ENCODE measurements at regions not wholly inside any gene's neighbourhood (a gene's known extent, or its start where the extent isn't known, plus 50 kb on each side); places are given as distances from the start of the nearest gene placed in this dataset.

DNA sequence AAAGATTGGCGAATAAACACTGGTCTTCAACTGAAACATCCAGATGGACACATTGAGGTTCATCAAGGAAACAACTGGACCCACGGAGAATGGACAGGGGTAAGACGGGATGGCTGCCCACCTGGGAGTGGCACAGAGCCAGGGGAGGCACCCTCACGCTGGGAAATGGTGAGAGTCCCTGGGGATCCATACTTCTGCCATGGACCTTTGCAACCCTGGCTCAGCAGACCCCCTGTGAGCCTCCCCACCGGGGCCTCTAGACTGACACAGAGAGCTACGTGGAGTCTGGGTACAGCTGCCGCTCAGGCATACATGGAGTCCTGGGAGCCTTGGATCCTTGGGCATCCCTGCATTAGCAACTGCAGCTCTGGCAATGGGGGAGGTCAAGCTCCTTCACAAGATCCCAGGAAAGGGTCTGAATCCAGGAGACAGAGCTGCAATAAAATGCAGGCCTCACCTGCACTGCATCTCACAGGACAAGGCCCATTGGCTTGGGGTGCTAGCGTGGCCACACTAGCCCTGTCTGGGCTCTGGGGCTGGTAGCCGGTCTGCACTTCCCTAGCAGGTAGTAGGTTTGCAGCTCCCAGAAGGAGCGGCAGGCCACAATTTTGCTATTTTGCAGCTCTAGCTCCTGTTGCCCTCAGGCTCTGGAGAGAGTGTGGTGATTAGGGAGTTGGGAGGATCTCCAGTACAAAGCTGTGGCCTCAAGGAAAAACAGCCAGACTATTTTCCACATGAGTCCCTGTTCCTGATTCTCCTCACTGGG is 496.4 kb upstream of the LRRC4C start:
- no peaks in the 10 kb centered on the region for H3K4me1 ChIP-seq (ENCODE audit: control insufficient read depth in 2 of 2, insufficient read depth in 2 of 2, low read length in 2 of 2)
- H3K9me3 ChIP-seq (ENCODE audit: control insufficient read depth in 2 of 2, insufficient read depth in 1 of 2, low read length in 1 of 2): peaks cover 0 to 20% of the 10 kb centered on the region in 2 donors
- no peak overlapping the region for H3K4me3 ChIP-seq (ENCODE audit: low read length in 2 of 2)
- DNase-seq (ENCODE audit: low read depth in 6 of 9, low spot score in 9 of 9): no peak
- H3K27ac ChIP-seq (ENCODE audit: low read depth in 1 of 2, low read length in 1 of 2): no peak overlapping the region
- H3K27me3 ChIP-seq (ENCODE audit: control insufficient read depth in 2 of 2, insufficient read depth in 1 of 2, low read length in 1 of 2): no peaks in the 10 kb centered on the region
- no peaks in the 10 kb centered on the region for H3K36me3 ChIP-seq (ENCODE audit: control insufficient read depth in 2 of 2, insufficient read depth in 2 of 2, low read length in 1 of 2)
- 92% methylated on average over 10 of the region's 10 CpGs for WGBS

DNA sequence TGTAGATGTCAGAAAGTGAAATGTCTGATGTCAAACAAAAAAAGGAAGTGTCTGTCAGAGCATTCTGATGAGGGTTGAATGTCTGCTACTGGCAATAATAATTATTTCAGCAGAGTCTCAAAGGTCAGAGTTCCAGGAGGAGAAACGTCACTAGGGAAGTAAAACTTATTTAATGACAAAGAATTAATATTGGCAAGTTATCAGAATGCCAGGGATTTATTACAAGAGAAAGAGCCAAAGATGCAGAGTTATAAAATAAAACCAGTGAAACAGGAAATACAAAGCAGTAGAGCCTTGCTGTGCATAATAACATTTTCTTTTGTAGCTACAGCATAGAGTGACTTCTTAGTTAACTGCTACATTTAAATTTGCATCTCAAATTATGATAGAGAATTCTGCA is 504.0 kb upstream of the LRRC4C start:
- H3K9me3 ChIP-seq (ENCODE audit: control insufficient read depth in 2 of 2, insufficient read depth in 1 of 2, low read length in 1 of 2): no peaks in the 10 kb centered on the region
- DNase-seq (ENCODE audit: low read depth in 6 of 9, low spot score in 9 of 9): no peak
- 34% methylated on average over 1 of the region's 1 CpG for WGBS
- H3K4me3 ChIP-seq (ENCODE audit: low read length in 2 of 2): no peak overlapping the region
- H3K27ac ChIP-seq (ENCODE audit: low read depth in 1 of 2, low read length in 1 of 2): no peak overlapping the region
- H3K4me1 ChIP-seq (ENCODE audit: control insufficient read depth in 2 of 2, insufficient read depth in 2 of 2, low read length in 2 of 2): no peaks in the 10 kb centered on the region
- no peaks in the 10 kb centered on the region for H3K27me3 ChIP-seq (ENCODE audit: control insufficient read depth in 2 of 2, insufficient read depth in 1 of 2, low read length in 1 of 2)
- H3K36me3 ChIP-seq (ENCODE audit: control insufficient read depth in 2 of 2, insufficient read depth in 2 of 2, low read length in 1 of 2): no peaks in the 10 kb centered on the region

DNA sequence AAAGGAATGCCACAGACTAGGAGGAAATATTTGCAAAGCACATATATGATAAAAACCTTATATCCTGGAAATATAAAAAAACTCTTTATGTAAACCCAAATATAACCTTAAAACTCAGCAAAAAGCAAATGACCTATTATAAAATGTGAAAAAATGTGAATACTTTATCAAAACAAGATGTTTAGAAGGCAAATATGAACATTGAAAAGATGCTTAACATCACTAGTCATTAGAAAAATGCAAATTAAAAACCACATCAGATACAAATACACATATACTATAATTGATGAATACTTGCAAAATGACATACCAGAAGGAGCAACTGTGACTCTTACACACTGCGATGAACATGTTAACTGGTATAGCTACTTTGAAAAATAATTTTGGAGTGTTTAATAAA is 511.2 kb upstream of the LRRC4C start:
- 99% methylated on average over 1 of the region's 1 CpG for WGBS
- Histone ChIP-seq H3K27me3 (ENCODE audit: control insufficient read depth in 2 of 2, insufficient read depth in 1 of 2, low read length in 1 of 2) (no peaks in the 10 kb centered on the region), H3K36me3 (ENCODE audit: control insufficient read depth in 2 of 2, insufficient read depth in 2 of 2, low read length in 1 of 2) (no peaks in the 10 kb centered on the region), H3K4me1 (ENCODE audit: control insufficient read depth in 2 of 2, insufficient read depth in 2 of 2, low read length in 2 of 2) (no peaks in the 10 kb centered on the region), H3K4me3 (ENCODE audit: low read length in 2 of 2) (no peak overlapping the region), H3K27ac (ENCODE audit: low read depth in 1 of 2, low read length in 1 of 2) (no peak overlapping the region), H3K9me3 (ENCODE audit: control insufficient read depth in 2 of 2, insufficient read depth in 1 of 2, low read length in 1 of 2) (no peaks in the 10 kb centered on the region)
- DNase-seq (ENCODE audit: low read depth in 6 of 9, low spot score in 9 of 9): no peak

DNA sequence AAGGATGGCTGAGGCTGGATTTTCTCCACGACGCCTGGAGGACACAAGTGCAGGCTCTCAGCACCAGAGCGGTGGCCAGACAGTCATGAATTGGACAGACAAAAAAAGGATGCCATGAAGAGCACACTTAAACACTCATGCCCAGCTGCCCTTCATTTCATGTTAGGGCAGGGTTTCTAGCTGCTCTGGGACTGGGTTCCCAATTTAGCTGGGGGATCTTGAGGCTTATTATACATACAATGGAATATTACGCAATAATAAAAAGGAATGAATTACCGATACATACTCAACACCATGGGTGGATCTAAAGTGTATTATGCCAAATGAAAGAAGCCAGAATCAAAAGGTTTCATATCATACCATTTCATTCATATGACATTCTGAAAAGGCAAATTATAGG is 512.1 kb upstream of the LRRC4C start:
- DNase-seq (ENCODE audit: low read depth in 6 of 9, low spot score in 9 of 9): no peak
- Histone ChIP-seq H3K27ac (ENCODE audit: low read depth in 1 of 2, low read length in 1 of 2) (no peak overlapping the region), H3K36me3 (ENCODE audit: control insufficient read depth in 2 of 2, insufficient read depth in 2 of 2, low read length in 1 of 2) (no peaks in the 10 kb centered on the region), H3K27me3 (ENCODE audit: control insufficient read depth in 2 of 2, insufficient read depth in 1 of 2, low read length in 1 of 2) (no peaks in the 10 kb centered on the region), H3K9me3 (ENCODE audit: control insufficient read depth in 2 of 2, insufficient read depth in 1 of 2, low read length in 1 of 2) (no peaks in the 10 kb centered on the region), H3K4me3 (ENCODE audit: low read length in 2 of 2) (no peak overlapping the region), H3K4me1 (ENCODE audit: control insufficient read depth in 2 of 2, insufficient read depth in 2 of 2, low read length in 2 of 2) (no peaks in the 10 kb centered on the region)
- WGBS: 98% methylated on average over 5 of the region's 5 CpGs

DNA sequence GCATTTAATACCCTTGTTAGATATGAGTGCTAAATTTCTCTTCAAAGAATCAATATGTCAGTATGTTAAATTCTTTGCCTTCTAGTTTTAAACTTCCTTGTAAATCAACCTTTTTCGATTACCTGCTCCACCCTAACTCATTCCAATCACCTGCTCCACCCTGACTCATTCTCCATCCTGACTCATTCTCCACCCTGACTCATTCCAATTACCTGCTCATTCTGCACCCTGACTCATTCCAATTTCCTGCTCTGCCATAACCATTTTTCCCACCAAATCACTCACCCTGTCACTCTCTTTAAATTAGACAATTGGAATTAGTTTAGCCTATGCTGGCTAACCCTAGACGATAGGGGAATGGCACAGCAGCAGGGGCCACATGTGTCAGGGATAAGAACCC is 519.5 kb upstream of the LRRC4C start:
- no peaks in the 10 kb centered on the region for H3K27me3 ChIP-seq (ENCODE audit: control insufficient read depth in 2 of 2, insufficient read depth in 1 of 2, low read length in 1 of 2)
- H3K4me3 ChIP-seq (ENCODE audit: low read length in 2 of 2): no peak overlapping the region
- no peaks in the 10 kb centered on the region for H3K36me3 ChIP-seq (ENCODE audit: control insufficient read depth in 2 of 2, insufficient read depth in 2 of 2, low read length in 1 of 2)
- H3K9me3 ChIP-seq (ENCODE audit: control insufficient read depth in 2 of 2, insufficient read depth in 1 of 2, low read length in 1 of 2): no peaks in the 10 kb centered on the region
- WGBS: 91% methylated on average over 2 of the region's 2 CpGs
- DNase-seq (ENCODE audit: low read depth in 6 of 9, low spot score in 9 of 9): no peak
- no peaks in the 10 kb centered on the region for H3K4me1 ChIP-seq (ENCODE audit: control insufficient read depth in 2 of 2, insufficient read depth in 2 of 2, low read length in 2 of 2)
- H3K27ac ChIP-seq (ENCODE audit: low read depth in 1 of 2, low read length in 1 of 2): no peak overlapping the region

DNA sequence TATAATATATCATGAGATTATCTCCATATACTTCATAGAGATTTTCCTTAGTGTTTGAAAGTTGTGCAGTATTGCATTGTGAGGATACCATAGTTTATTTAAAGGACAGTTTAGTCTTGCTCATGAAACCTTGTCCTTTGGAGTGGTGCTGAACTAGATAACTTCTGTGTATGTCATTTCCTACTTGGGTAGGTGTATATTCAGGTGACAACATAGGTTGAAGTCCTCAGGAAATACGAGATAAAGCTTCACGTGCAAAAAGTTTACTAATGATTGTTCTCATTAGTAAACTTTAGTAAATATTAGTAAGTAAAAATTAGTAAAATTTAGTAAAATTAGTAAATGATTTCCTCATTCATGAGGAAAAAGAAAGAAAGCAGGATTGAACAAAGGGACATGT is 521.3 kb upstream of the LRRC4C start:
- no peaks in the 10 kb centered on the region for H3K36me3 ChIP-seq (ENCODE audit: control insufficient read depth in 2 of 2, insufficient read depth in 2 of 2, low read length in 1 of 2)
- no peaks in the 10 kb centered on the region for H3K4me1 ChIP-seq (ENCODE audit: control insufficient read depth in 2 of 2, insufficient read depth in 2 of 2, low read length in 2 of 2)
- H3K27ac ChIP-seq (ENCODE audit: low read depth in 1 of 2, low read length in 1 of 2): no peak overlapping the region
- no peak overlapping the region for H3K4me3 ChIP-seq (ENCODE audit: low read length in 2 of 2)
- no peaks in the 10 kb centered on the region for H3K27me3 ChIP-seq (ENCODE audit: control insufficient read depth in 2 of 2, insufficient read depth in 1 of 2, low read length in 1 of 2)
- 96% methylated on average over 2 of the region's 2 CpGs for WGBS
- no peaks in the 10 kb centered on the region for H3K9me3 ChIP-seq (ENCODE audit: control insufficient read depth in 2 of 2, insufficient read depth in 1 of 2, low read length in 1 of 2)
- DNase-seq (ENCODE audit: low read depth in 6 of 9, low spot score in 9 of 9): no peak

DNA sequence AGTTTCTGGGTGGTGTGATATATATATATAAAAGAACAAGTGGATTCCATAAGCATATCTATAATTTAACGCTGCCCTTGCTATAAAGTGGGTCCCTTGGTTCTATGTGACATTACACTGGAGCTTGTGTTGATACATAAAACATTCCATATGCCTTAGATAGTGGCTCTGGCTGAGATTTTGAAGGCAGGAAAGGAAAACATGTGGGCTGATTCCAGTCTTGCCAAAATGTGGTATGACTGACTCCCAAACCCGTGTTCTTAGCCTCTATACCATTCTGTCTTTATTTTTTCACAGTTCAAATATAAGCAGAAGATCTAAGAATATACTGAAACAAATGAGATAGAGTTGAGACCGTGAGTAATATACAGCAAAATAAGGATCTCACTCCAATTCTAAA is 522.8 kb upstream of the LRRC4C start:
- no peaks in the 10 kb centered on the region for H3K9me3 ChIP-seq (ENCODE audit: control insufficient read depth in 2 of 2, insufficient read depth in 1 of 2, low read length in 1 of 2)
- no peaks in the 10 kb centered on the region for H3K36me3 ChIP-seq (ENCODE audit: control insufficient read depth in 2 of 2, insufficient read depth in 2 of 2, low read length in 1 of 2)
- no peaks in the 10 kb centered on the region for H3K4me1 ChIP-seq (ENCODE audit: control insufficient read depth in 2 of 2, insufficient read depth in 2 of 2, low read length in 2 of 2)
- 87% methylated on average over 3 of the region's 3 CpGs for WGBS
- DNase-seq (ENCODE audit: low read depth in 6 of 9, low spot score in 9 of 9): no peak
- H3K27ac ChIP-seq (ENCODE audit: low read depth in 1 of 2, low read length in 1 of 2): no peak overlapping the region
- no peaks in the 10 kb centered on the region for H3K27me3 ChIP-seq (ENCODE audit: control insufficient read depth in 2 of 2, insufficient read depth in 1 of 2, low read length in 1 of 2)
- no peak overlapping the region for H3K4me3 ChIP-seq (ENCODE audit: low read length in 2 of 2)

DNA sequence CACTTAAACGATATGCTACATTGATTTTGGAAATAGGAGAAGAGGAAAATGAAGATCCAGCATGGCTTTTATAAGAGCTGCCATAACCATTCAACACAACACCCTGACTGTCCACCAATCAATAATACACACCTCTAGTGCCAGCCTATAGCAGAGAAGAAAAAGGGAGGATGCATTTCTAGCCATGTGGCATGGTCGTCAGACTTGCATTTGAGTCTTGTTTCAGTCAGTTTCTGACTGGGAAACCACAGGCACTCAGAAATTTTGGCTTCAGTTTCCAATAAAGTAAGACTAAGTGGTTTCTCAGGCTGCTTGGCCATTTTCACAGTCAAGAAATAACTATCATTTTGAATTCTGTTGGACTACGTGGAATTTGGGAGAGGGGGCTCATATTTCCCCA is 523.5 kb upstream of the LRRC4C start:
- H3K27ac ChIP-seq (ENCODE audit: low read depth in 1 of 2, low read length in 1 of 2): no peak overlapping the region
- H3K36me3 ChIP-seq (ENCODE audit: control insufficient read depth in 2 of 2, insufficient read depth in 2 of 2, low read length in 1 of 2): no peaks in the 10 kb centered on the region
- H3K4me3 ChIP-seq (ENCODE audit: low read length in 2 of 2): no peak overlapping the region
- no peaks in the 10 kb centered on the region for H3K27me3 ChIP-seq (ENCODE audit: control insufficient read depth in 2 of 2, insufficient read depth in 1 of 2, low read length in 1 of 2)
- H3K9me3 ChIP-seq (ENCODE audit: control insufficient read depth in 2 of 2, insufficient read depth in 1 of 2, low read length in 1 of 2): no peaks in the 10 kb centered on the region
- no peaks in the 10 kb centered on the region for H3K4me1 ChIP-seq (ENCODE audit: control insufficient read depth in 2 of 2, insufficient read depth in 2 of 2, low read length in 2 of 2)
- no peak for DNase-seq (ENCODE audit: low read depth in 6 of 9, low spot score in 9 of 9)
- WGBS: 90% methylated on average over 3 of the region's 3 CpGs

DNA sequence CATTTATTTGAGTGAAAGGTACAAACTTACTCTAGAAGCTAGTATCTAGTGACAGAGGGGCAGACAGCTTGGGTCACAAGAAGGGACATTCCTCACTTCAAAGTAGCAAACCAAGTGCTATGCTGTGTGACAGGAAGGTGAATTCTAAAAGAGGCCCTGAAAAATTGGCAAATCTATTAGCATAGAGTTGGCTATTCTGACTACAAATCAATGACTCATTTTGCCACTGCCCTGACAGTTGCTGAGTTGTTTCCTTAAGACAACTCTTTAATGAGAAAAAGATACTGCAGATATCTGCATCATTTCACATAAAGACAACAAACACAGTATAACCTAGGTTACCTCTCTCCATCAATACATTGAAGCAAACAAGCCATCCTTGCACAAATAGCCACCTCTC is 524.0 kb upstream of the LRRC4C start:
- no peaks in the 10 kb centered on the region for H3K27me3 ChIP-seq (ENCODE audit: control insufficient read depth in 2 of 2, insufficient read depth in 1 of 2, low read length in 1 of 2)
- no peaks in the 10 kb centered on the region for H3K4me1 ChIP-seq (ENCODE audit: control insufficient read depth in 2 of 2, insufficient read depth in 2 of 2, low read length in 2 of 2)
- H3K36me3 ChIP-seq (ENCODE audit: control insufficient read depth in 2 of 2, insufficient read depth in 2 of 2, low read length in 1 of 2): no peaks in the 10 kb centered on the region
- no peaks in the 10 kb centered on the region for H3K9me3 ChIP-seq (ENCODE audit: control insufficient read depth in 2 of 2, insufficient read depth in 1 of 2, low read length in 1 of 2)
- no peak overlapping the region for H3K27ac ChIP-seq (ENCODE audit: low read depth in 1 of 2, low read length in 1 of 2)
- no peak overlapping the region for H3K4me3 ChIP-seq (ENCODE audit: low read length in 2 of 2)
- DNase-seq (ENCODE audit: low read depth in 6 of 9, low spot score in 9 of 9): no peak

DNA sequence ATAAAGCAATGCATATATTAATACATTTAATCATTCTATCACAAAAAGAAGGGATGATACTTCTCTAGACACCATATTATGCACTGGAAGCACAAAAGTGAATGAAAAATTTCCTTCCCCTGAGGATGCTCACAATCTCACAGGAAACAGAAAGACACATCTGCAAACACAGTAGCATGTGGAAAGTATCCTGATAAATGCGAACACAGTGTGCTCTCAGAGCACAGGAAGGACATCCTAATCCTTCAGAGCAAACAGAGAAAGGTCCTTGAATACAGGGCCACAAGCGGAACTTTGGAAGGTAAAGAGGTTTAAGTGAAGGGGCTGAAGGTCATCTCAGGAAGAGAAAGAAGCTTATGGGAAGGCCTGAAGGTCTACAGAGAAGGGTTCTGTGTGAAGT is 524.6 kb upstream of the LRRC4C start:
- H3K36me3 ChIP-seq (ENCODE audit: control insufficient read depth in 2 of 2, insufficient read depth in 2 of 2, low read length in 1 of 2): no peaks in the 10 kb centered on the region
- no peaks in the 10 kb centered on the region for H3K4me1 ChIP-seq (ENCODE audit: control insufficient read depth in 2 of 2, insufficient read depth in 2 of 2, low read length in 2 of 2)
- DNase-seq (ENCODE audit: low read depth in 6 of 9, low spot score in 9 of 9): no peak
- 86% methylated on average over 2 of the region's 2 CpGs for WGBS
- H3K27me3 ChIP-seq (ENCODE audit: control insufficient read depth in 2 of 2, insufficient read depth in 1 of 2, low read length in 1 of 2): no peaks in the 10 kb centered on the region
- H3K4me3 ChIP-seq (ENCODE audit: low read length in 2 of 2): no peak overlapping the region
- H3K27ac ChIP-seq (ENCODE audit: low read depth in 1 of 2, low read length in 1 of 2): no peak overlapping the region
- H3K9me3 ChIP-seq (ENCODE audit: control insufficient read depth in 2 of 2, insufficient read depth in 1 of 2, low read length in 1 of 2): no peaks in the 10 kb centered on the region
